H1 (cell line): ENCODE measurements at regions not wholly inside any gene's neighbourhood (a gene's known extent, or its start where the extent isn't known, plus 50 kb on each side); places are given as distances from the start of the nearest gene placed in this dataset.

Source experiments
- BCL11A ChIP-seq, 2 experiments: IDR thresholded peaks; one replicate each; pipeline ENCODE4 v1.6.1; 2011; ENCODE audit warnings: low read depth in 2 of 2, low read length in 2 of 2, mild to moderate bottlenecking in 2 of 2
- SRF ChIP-seq: IDR thresholded peaks from 2 replicates; pipeline ENCODE4 v1.6.1; 2011; ENCODE audit warnings: mild to moderate bottlenecking, low read depth, low read length, moderate library complexity
- TAF1 ChIP-seq: IDR thresholded peaks from 2 replicates; pipeline ENCODE4 v1.6.1; 2011; ENCODE audit warnings: mild to moderate bottlenecking, low read depth, low read length
- TCF12 ChIP-seq: IDR thresholded peaks from 2 replicates; pipeline ENCODE4 v1.6.1; 2011; ENCODE audit warnings: low read depth, mild to moderate bottlenecking, low read length
- ZNF274 ChIP-seq: IDR thresholded peaks from 2 replicates; pipeline ENCODE4 v1.7.0; 2012; ENCODE audit warnings: low read length, borderline replicate concordance; ENCODE audit errors: extremely low read depth

DNA sequence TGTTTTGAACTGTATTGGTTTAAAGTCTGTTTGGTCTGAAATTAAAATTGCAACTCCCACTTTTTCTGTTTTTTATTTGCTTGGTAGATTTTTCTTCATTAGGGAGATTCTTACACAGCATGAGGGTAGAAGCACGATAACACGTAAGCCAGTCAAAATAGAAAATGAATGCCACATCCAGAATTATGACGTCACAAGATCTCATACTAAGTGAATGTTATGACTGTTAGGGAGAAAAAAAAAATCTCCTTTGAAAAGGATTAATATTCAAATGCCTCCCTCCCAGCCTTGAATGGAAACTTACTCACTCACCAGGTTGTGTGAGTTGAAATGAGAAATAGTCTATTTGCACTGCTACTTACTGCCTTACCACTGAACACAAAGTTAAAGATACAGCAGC lies 670.8 kb downstream of the TFAP2A start (continued):
- no peak for TF ChIP-seq ZNF274
- TF ChIP-seq SRF: no peak
- TF ChIP-seq TCF12: no peak
- TF ChIP-seq TAF1: no peak
- no peak for TF ChIP-seq BCL11A (IDR thresholded peaks at IDR 0.05; ENCODE audit: low read depth in 2 of 2, low read length in 2 of 2)
- TF ChIP-seq, all 59 proteins: peak for 0
